ENCODE measurements at regions not wholly inside any gene's neighbourhood (a gene's known extent, or its start where the extent isn't known, plus 50 kb on each side); places are given as distances from the start of the nearest gene placed in this dataset.

DNA sequence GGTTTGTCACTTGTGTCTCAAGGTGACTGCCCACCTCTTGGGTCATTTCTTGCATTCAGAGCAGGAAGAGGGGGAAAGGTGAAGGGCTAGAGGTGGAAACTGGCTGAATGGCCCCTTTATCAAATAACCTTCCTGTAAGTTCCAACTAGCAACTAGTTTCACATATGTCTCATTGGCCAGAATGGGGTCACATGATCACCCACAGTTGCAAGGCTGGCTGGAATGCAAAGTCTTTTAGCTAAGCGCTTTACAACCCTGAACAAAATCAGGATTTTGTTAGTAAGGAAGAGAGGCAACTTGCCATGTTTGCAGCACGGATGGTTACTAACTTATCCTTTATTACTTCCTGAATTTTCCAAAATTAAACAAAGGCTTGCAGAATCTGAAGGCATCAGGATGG lies 156.3 kb downstream of the EMX2 start:
- TF ChIP-seq, protein P1, sequence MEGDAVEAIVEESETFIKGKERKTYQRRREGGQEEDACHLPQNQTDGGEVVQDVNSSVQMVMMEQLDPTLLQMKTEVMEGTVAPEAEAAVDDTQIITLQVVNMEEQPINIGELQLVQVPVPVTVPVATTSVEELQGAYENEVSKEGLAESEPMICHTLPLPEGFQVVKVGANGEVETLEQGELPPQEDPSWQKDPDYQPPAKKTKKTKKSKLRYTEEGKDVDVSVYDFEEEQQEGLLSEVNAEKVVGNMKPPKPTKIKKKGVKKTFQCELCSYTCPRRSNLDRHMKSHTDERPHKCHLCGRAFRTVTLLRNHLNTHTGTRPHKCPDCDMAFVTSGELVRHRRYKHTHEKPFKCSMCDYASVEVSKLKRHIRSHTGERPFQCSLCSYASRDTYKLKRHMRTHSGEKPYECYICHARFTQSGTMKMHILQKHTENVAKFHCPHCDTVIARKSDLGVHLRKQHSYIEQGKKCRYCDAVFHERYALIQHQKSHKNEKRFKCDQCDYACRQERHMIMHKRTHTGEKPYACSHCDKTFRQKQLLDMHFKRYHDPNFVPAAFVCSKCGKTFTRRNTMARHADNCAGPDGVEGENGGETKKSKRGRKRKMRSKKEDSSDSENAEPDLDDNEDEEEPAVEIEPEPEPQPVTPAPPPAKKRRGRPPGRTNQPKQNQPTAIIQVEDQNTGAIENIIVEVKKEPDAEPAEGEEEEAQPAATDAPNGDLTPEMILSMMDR (IDR thresholded peaks at IDR 0.05) = no peak
- no peak for TF ChIP-seq POLR2A (IDR thresholded peaks at IDR 0.05)

Data from lower leg skin (tissue), 3 donors.